SK-N-SH (cell line): ENCODE measurements at regions not wholly inside any gene's neighbourhood (a gene's known extent, or its start where the extent isn't known, plus 50 kb on each side); places are given as distances from the start of the nearest gene placed in this dataset.

Source experiments
- POLR2AphosphoS5 ChIP-seq: IDR thresholded peaks from 2 replicates; pipeline ENCODE4 v1.6.1; 2012; ENCODE audit warnings: low read depth, low read length
- RAD21 ChIP-seq: IDR thresholded peaks from 2 replicates; pipeline ENCODE4 v1.6.1; 2012; ENCODE audit warnings: mild to moderate bottlenecking, low read length
- SMC3 ChIP-seq: IDR thresholded peaks from 2 replicates; pipeline ENCODE4 v1.6.1; 2012; ENCODE audit warnings: low read depth, low read length, improper control_type of control experiment
- TCF12 ChIP-seq: IDR thresholded peaks from 2 replicates; pipeline ENCODE4 v1.4.0; 2012
- TF ChIP-seq, protein P1 (sequence below): fragments of 200-600 bp; sonication (generic); IDR thresholded peaks from 2 replicates; pipeline ENCODE4 v1.6.1; 2017; ENCODE audit warnings: antibody characterized with exemption, mild to moderate bottlenecking, moderate library complexity
- TF ChIP-seq, protein P2 (sequence below): IDR thresholded peaks from 2 replicates; pipeline ENCODE4 v1.4.0; 2012; ENCODE audit warnings: low read depth
- TF ChIP-seq, protein P3 (sequence below): IDR thresholded peaks from 2 replicates; pipeline ENCODE4 v1.4.0; 2012; ENCODE audit warnings: low read depth, borderline replicate concordance

DNA sequence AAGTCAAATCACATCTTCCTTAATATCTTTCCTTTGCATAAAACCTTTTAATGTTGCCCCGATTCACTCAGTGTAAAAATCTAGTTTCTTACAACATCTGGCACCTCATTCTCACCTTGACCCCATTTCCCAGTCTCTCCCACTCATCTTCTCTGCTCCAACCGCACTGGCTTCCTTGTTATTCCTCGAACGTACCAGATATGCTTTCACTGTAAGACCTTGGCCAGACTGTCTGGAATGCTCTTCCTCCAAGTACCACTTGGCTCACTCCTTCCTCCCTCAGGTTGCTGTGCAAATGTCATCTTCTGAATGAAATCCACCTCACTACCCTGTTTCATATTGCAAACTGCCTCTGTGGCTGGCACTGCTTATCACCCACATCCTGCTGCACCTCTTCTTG, 433.6 kb downstream of the HAPSTR1 start:
- TF ChIP-seq, protein P1, sequence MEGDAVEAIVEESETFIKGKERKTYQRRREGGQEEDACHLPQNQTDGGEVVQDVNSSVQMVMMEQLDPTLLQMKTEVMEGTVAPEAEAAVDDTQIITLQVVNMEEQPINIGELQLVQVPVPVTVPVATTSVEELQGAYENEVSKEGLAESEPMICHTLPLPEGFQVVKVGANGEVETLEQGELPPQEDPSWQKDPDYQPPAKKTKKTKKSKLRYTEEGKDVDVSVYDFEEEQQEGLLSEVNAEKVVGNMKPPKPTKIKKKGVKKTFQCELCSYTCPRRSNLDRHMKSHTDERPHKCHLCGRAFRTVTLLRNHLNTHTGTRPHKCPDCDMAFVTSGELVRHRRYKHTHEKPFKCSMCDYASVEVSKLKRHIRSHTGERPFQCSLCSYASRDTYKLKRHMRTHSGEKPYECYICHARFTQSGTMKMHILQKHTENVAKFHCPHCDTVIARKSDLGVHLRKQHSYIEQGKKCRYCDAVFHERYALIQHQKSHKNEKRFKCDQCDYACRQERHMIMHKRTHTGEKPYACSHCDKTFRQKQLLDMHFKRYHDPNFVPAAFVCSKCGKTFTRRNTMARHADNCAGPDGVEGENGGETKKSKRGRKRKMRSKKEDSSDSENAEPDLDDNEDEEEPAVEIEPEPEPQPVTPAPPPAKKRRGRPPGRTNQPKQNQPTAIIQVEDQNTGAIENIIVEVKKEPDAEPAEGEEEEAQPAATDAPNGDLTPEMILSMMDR, result no peak
- TF ChIP-seq, protein P2, sequence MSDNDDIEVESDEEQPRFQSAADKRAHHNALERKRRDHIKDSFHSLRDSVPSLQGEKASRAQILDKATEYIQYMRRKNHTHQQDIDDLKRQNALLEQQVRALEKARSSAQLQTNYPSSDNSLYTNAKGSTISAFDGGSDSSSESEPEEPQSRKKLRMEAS, result no peak
- TF ChIP-seq, protein P3, sequence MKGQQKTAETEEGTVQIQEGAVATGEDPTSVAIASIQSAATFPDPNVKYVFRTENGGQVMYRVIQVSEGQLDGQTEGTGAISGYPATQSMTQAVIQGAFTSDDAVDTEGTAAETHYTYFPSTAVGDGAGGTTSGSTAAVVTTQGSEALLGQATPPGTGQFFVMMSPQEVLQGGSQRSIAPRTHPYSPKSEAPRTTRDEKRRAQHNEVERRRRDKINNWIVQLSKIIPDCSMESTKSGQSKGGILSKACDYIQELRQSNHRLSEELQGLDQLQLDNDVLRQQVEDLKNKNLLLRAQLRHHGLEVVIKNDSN, result no peak
- TF ChIP-seq SMC3 (no peak), TCF12 (no peak), RAD21 (no peak), POLR2AphosphoS5 (no peak)
